Left lung (tissue), 4 donors: ENCODE measurements at regions not wholly inside any gene's neighbourhood (a gene's known extent, or its start where the extent isn't known, plus 50 kb on each side); places are given as distances from the start of the nearest gene placed in this dataset.

ENCODE experiments used
- ATAC-seq: fragments of 200-7000 bp; cut with Tn5 transposase; one replicate; pipeline ENCODE4 v1.9.1; 2020; ENCODE audit warnings: moderate library complexity
- DNase-seq, 4 donors: peaks; one replicate each; pipeline ENCODE4 v3.0.0-alpha.2; 2013 to 2020
- H3K27ac ChIP-seq, 2 donors: fragments of 200-600 bp; sonication (generic) in 1 of 2; one replicate each; pipeline versions ENCODE4 v1.5.0 to v1.8.0; 2020 to 2021
- H3K27me3 ChIP-seq, 2 donors: fragments of 200-600 bp; sonication (generic) in 1 of 2; one replicate each; pipeline versions ENCODE4 v1.5.0 to v1.8.0; 2020 to 2021
- H3K36me3 ChIP-seq, 2 donors: fragments of 200-600 bp; sonication (generic) in 1 of 2; one replicate each; pipeline versions ENCODE4 v1.5.0 to v1.8.0; 2020 to 2021
- H3K4me1 ChIP-seq, 2 donors: fragments of 200-600 bp; one replicate each; pipeline ENCODE4 v1.8.0; 2021
- H3K4me3 ChIP-seq, 2 donors: fragments of 200-600 bp; sonication (generic) in 1 of 2; one replicate each; pipeline versions ENCODE4 v1.5.0 to v1.8.0; 2020 to 2021; ENCODE audit warnings: mild to moderate bottlenecking in 1 of 2
- H3K9me3 ChIP-seq, 2 donors: fragments of 200-600 bp; sonication (generic) in 1 of 2; one replicate each; pipeline versions ENCODE4 v1.5.0 to v1.8.0; 2020 to 2021
- intact Hi-C, 2 donors: fragments of 100-400 bp; cut with DNase I; formaldehyde crosslinking; loops; one replicate each; pipeline versions ENCODE4 v1.11.2 to v1.14.2; 2022
- TF ChIP-seq, protein P1 (sequence below), 2 donors: fragments of 200-600 bp; sonication (generic) in 1 of 2; IDR thresholded peaks; one replicate each; pipeline versions ENCODE4 v1.5.0 to v1.8.0; 2021; ENCODE audit warnings: antibody characterized with exemption in 2 of 2
- donor health status: DM: no; HTN: yes; CAD: no.
- donor health status: DM: no; HTN: no; CAD: no.

DNA sequence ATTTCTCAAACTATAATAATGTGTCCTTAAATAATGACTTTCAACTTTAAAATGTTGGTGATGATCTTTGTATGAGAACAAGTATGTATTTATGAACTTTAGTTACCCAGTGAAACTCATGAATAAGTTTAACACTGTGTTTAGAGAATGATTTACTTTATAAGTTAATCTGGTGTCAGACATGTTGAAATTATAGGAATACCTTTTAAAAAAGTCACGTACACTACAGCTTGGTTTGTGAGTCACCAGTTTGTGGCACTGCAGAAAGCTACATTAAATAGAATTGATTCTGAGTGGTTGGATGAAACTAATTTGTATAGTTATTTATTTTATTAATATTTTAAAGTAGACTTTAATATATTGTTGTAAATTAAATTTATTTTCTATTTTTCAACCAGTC lies 1366.2 kb upstream of the PCDH20 start:
- Histone ChIP-seq H3K9me3 (no peaks in the 10 kb centered on the region), H3K27ac (no peak overlapping the region), H3K4me1 (no peaks in the 10 kb centered on the region), H3K36me3 (no peaks in the 10 kb centered on the region), H3K27me3 (no peaks in the 10 kb centered on the region), H3K4me3 (no peak overlapping the region)
- intact Hi-C loops = no loop called here
- ATAC-seq (no peak), DNase-seq (no peak)
- TF ChIP-seq, protein P1, sequence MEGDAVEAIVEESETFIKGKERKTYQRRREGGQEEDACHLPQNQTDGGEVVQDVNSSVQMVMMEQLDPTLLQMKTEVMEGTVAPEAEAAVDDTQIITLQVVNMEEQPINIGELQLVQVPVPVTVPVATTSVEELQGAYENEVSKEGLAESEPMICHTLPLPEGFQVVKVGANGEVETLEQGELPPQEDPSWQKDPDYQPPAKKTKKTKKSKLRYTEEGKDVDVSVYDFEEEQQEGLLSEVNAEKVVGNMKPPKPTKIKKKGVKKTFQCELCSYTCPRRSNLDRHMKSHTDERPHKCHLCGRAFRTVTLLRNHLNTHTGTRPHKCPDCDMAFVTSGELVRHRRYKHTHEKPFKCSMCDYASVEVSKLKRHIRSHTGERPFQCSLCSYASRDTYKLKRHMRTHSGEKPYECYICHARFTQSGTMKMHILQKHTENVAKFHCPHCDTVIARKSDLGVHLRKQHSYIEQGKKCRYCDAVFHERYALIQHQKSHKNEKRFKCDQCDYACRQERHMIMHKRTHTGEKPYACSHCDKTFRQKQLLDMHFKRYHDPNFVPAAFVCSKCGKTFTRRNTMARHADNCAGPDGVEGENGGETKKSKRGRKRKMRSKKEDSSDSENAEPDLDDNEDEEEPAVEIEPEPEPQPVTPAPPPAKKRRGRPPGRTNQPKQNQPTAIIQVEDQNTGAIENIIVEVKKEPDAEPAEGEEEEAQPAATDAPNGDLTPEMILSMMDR (IDR thresholded peaks at IDR 0.05) = no peak

DNA sequence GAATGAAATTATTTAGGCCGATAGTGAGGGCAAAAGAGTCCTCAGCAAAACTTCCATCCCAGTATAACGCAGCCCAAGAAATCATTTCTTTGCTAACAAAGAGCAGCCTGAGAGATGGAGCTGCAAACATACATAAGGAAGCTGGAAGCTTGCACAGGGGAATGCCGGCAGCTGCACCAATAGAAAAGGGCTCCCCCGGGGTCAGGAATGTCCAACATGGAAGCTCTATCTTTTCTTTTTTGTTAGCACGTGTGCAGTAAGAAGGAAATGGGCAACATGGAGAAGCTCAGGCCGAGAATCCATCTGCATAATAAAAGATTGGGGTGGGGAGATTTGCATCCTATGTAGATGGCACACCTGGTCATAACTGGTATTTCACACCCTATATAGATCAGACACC lies 1363.5 kb upstream of the PCDH20 start:
- Histone ChIP-seq H3K4me1 (no peaks in the 10 kb centered on the region), H3K27ac (no peak overlapping the region), H3K9me3 (no peaks in the 10 kb centered on the region), H3K27me3 (no peaks in the 10 kb centered on the region), H3K36me3 (no peaks in the 10 kb centered on the region), H3K4me3 (no peak overlapping the region)
- DNase-seq (no peak), ATAC-seq (no peak)
- TF ChIP-seq, protein P1 (IDR thresholded peaks at IDR 0.05) = no peak
- intact Hi-C loops = no loop called here

DNA sequence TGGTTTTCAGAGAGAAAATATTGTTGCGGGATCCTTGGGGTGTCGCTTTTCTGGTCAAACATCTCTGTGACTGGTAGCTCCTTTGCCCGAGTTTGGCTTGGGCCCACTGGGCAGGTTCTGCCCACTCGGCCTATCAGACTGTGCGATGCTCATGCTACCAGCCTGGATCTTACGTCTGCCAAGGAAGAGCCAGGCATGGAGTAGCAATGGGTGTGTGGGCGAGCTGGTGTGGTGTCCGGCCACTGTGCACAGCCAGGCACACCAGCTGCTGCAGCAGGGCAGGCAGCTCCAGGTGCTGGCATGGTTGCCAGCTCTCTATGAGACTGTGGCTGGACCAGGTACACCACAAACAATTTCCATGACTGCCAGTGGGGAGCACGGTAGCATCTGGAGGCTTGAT lies 1351.8 kb upstream of the PCDH20 start:
- Histone ChIP-seq H3K9me3 (no peaks in the 10 kb centered on the region), H3K4me1 (no peaks in the 10 kb centered on the region), H3K27ac (no peak overlapping the region), H3K4me3 (no peak overlapping the region), H3K27me3 (no peaks in the 10 kb centered on the region), H3K36me3 (no peaks in the 10 kb centered on the region)
- ATAC-seq (no peak), DNase-seq (no peak)
- TF ChIP-seq, protein P1 (IDR thresholded peaks at IDR 0.05) = no peak
- intact Hi-C loops = no loop called here

DNA sequence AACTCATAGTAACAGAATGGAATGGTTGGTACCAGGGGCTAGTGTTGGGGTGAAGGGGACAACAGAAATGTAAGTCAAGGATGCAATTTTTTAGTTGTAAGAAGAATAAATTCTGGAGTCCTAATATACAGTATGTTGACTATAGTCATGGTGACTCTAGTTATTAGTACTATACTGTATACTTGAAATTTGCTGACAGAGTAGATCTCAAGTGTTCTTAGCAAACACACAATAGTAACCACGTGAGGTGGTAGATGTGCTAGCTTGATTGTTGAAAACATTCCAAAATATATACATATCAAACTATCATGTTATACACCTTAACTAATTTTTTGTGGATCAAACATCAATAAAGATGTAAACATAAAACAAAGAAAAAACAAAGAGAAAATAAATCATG lies 1345.1 kb upstream of the PCDH20 start:
- peaks cover 0 to 6% of the 10 kb centered on the region in 2 donors for H3K9me3 ChIP-seq
- no peak for DNase-seq
- H3K27me3 ChIP-seq = no peaks in the 10 kb centered on the region
- no peak for ATAC-seq
- TF ChIP-seq, protein P1 (IDR thresholded peaks at IDR 0.05) = no peak
- H3K27ac ChIP-seq = no peak overlapping the region
- H3K4me3 ChIP-seq = no peak overlapping the region
- H3K4me1 ChIP-seq = no peaks in the 10 kb centered on the region
- no peaks in the 10 kb centered on the region for H3K36me3 ChIP-seq
- intact Hi-C loops = no loop called here

DNA sequence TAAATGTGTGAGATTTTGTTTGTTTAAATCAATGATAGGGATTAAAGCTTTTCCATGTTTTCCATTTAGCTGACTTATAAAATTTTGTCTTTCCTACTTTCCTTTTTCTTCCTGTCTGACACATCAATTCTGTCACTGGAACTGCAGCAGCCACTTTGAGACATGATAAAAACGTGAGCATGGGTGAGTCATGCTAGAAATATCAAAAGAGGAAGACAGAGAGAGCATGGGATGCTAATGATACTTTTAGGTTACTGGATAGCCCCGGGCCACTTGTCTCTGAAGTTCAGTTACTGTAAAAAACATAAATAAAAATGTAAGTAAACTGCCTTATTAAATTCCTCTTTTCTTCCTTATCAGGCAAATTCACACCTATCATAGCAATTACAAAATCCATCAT lies 1332.0 kb upstream of the PCDH20 start:
- H3K9me3 ChIP-seq = no peaks in the 10 kb centered on the region
- H3K27me3 ChIP-seq = no peaks in the 10 kb centered on the region
- H3K36me3 ChIP-seq = no peaks in the 10 kb centered on the region
- DNase-seq = no peak
- H3K4me3 ChIP-seq = no peak overlapping the region
- no peak for ATAC-seq
- TF ChIP-seq, protein P1 (IDR thresholded peaks at IDR 0.05) = no peak
- H3K4me1 ChIP-seq = no peaks in the 10 kb centered on the region
- intact Hi-C loops = no loop called here
- no peak overlapping the region for H3K27ac ChIP-seq
